Gastroesophageal sphincter (tissue), 4 donors: ENCODE measurements at regions not wholly inside any gene's neighbourhood (a gene's known extent, or its start where the extent isn't known, plus 50 kb on each side); places are given as distances from the start of the nearest gene placed in this dataset.

Source experiments
- ATAC-seq: fragments of 150-250 bp; one replicate; pipeline ENCODE4 v1.9.1; 2016; ENCODE audit warnings: mild to moderate bottlenecking, moderate library complexity
- H3K27ac ChIP-seq, 4 donors: fragments of 200-600 bp; sonication (generic) in 3 of 4; 1 replicate in 3 of 4; 2 replicates in 1 of 4; pipeline ENCODE4 v1.5.1; 2016 to 2019
- H3K27me3 ChIP-seq: fragments of 200-600 bp; sonication (generic); one replicate; pipeline ENCODE4 v1.5.1; 2019
- H3K36me3 ChIP-seq, 2 donors: fragments of 200-600 bp; sonication (generic); one replicate each; pipeline ENCODE4 v1.5.1; 2019; ENCODE audit warnings: control low read depth in 1 of 2
- H3K4me1 ChIP-seq, 3 donors: fragments of 200-600 bp; sonication (generic); 1 replicate in 2 of 3; 2 replicates in 1 of 3; pipeline ENCODE4 v1.5.1; 2016 to 2019; ENCODE audit warnings: control low read depth in 2 of 3
- H3K4me3 ChIP-seq, 2 donors: fragments of 200-600 bp; sonication (generic); one replicate each; pipeline ENCODE4 v1.5.1; 2019; ENCODE audit warnings: mild to moderate bottlenecking in 1 of 2, moderate library complexity in 1 of 2
- H3K9me3 ChIP-seq, 3 donors: fragments of 200-600 bp; sonication (generic); one replicate each; pipeline ENCODE4 v1.5.1; 2017 to 2019; ENCODE audit warnings: control low read depth in 2 of 3
- CTCF ChIP-seq, 4 experiments: fragments of 200-600 bp in 2 of 4; fragments of 450-650 bp in 2 of 4; sonication (generic) in 1 of 4; IDR thresholded peaks; one replicate each; pipeline ENCODE4 v1.5.1; 2017 to 2019; ENCODE audit warnings: antibody characterized with exemption in 4 of 4, mild to moderate bottlenecking in 2 of 4, moderate library complexity in 2 of 4
- EP300 ChIP-seq: sonication (generic); formaldehyde crosslinking; IDR thresholded peaks from one replicate; pipeline ENCODE4 v1.6.1; 2017; ENCODE audit warnings: antibody characterized with exemption, mild to moderate bottlenecking
- POLR2A ChIP-seq, 2 donors: fragments of 450-650 bp; IDR thresholded peaks; one replicate each; pipeline ENCODE4 v1.6.1; 2017; ENCODE audit warnings: antibody characterized with exemption in 2 of 2, mild to moderate bottlenecking in 2 of 2, moderate library complexity in 1 of 2
- POLR2AphosphoS5 ChIP-seq: sonication (generic); formaldehyde crosslinking; IDR thresholded peaks from one replicate; pipeline ENCODE4 v1.6.1; 2017; ENCODE audit warnings: antibody characterized with exemption
- WGBS, 2 donors: methylation state at CpG; one replicate each; pipeline ENCODE4 v1.1.5; 2018; ENCODE audit warnings: low coverage in 1 of 2; 5-methylcytosine and 5-hydroxymethylcytosine counted together

DNA sequence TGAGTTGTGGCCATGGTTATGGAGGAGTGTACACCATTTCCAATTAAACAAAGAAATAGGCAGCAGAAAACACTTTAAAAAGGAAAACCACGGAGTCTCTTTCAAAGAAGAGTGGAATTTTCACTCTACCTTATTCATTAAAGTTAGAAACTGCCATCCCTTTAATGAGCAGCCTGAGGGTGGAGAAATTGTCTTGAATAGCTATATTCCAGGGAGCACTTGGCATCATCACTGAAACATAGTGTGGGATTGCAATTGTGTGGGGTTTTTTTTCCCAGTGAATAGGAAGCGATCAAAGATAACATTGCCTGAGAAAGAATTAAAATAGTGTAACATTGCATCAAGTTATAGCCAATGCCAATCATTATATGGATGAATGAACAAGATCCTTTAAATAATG is 191.6 kb downstream of the TEX36 start:
- no peak overlapping the region for H3K27ac ChIP-seq
- 95 to 100% methylated on average over 1 to 2 of the region's 2 CpGs for WGBS, 2 donors
- no peaks in the 10 kb centered on the region for H3K36me3 ChIP-seq
- TF ChIP-seq POLR2A (IDR thresholded peaks at IDR 0.05) (no peak), CTCF (IDR thresholded peaks at IDR 0.05) (no peak), EP300 (no peak), POLR2AphosphoS5 (no peak)
- no peaks in the 10 kb centered on the region for H3K4me1 ChIP-seq
- ATAC-seq = no peak
- H3K27me3 ChIP-seq = no peaks in the 10 kb centered on the region
- H3K9me3 ChIP-seq = no peaks in the 10 kb centered on the region
- no peak overlapping the region for H3K4me3 ChIP-seq

GRCh38 chr10:125489731-125490130 is 193.2 kb downstream of the TEX36 start:
- Histone ChIP-seq H3K27ac (no peak overlapping the region), H3K27me3 (no peaks in the 10 kb centered on the region), H3K4me1 (no peaks in the 10 kb centered on the region), H3K4me3 (no peak overlapping the region), H3K9me3 (no peaks in the 10 kb centered on the region), H3K36me3 (no peaks in the 10 kb centered on the region)
- TF ChIP-seq EP300 = no peak
- TF ChIP-seq CTCF (IDR thresholded peaks at IDR 0.05) = no peak
- no peak for TF ChIP-seq POLR2A (IDR thresholded peaks at IDR 0.05)
- no peak for TF ChIP-seq POLR2AphosphoS5
- no peak for ATAC-seq
- 57 to 75% methylated on average over 4 to 6 of the region's 6 CpGs for WGBS, 2 donors

DNA sequence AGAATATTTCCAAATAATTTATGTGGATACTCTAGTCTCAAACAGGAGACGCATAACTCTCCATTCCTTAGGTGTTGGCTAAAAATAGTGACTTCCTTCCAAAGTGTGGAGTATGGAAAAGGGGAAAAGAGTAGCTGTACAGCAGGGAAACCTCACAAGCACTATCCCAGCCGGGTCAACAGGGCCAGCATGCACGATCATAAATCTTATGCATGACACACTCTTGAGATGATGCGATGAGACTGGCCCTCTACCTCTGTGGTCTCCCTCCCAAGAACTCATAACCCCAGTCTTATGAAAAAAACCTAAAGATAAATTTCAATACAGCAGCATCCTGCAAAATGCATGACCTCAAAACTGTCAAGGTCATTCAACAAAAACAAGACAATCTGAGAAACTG is 197.3 kb downstream of the TEX36 start:
- Histone ChIP-seq H3K27ac (no peak overlapping the region), H3K27me3 (no peaks in the 10 kb centered on the region), H3K4me1 (no peaks in the 10 kb centered on the region), H3K9me3 (no peaks in the 10 kb centered on the region), H3K4me3 (no peak overlapping the region), H3K36me3 (no peaks in the 10 kb centered on the region)
- WGBS, 2 donors = 68 to 77% methylated on average over 4 of the region's 4 CpGs
- no peak for ATAC-seq
- TF ChIP-seq EP300 (no peak), CTCF (IDR thresholded peaks at IDR 0.05) (no peak), POLR2A (IDR thresholded peaks at IDR 0.05) (no peak), POLR2AphosphoS5 (no peak)

DNA sequence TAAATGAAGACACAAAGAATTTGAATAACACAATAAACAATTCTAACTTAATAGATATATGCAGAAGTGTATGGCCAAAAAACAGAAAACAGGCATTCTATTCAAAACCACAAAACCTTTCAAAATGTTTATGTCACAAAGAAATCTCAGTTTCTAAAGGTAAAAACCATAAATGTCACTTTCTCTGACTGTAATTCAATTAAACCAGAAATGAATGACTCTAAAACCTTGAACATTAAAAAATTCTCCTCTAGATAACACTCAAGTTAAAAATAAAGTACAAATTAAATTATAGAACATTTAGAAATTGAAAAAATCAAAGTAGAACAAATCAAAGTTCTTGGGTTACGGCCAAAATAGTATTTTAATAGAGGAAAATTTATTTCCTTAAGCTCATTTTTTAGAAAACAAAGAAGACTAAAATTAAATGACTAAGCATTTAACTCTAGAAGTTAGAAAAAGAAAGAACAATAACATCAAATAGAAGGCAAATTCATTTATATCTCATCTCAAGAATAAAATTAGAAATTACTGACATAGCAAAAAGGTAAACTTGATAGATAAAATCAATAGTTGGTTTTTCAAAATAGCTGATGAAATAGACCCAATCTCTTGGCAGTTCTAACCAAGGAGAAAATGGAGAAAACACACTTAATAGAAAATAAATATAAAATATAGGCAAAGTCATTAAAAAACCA is 198.8 kb downstream of the TEX36 start:
- ATAC-seq = no peak
- Histone ChIP-seq H3K4me3 (no peak overlapping the region), H3K9me3 (no peaks in the 10 kb centered on the region), H3K27ac (no peak overlapping the region), H3K27me3 (peaks cover 6% of the 10 kb centered on the region), H3K4me1 (no peaks in the 10 kb centered on the region), H3K36me3 (no peaks in the 10 kb centered on the region)
- no peak for TF ChIP-seq POLR2AphosphoS5
- TF ChIP-seq POLR2A (IDR thresholded peaks at IDR 0.05) = no peak
- TF ChIP-seq CTCF (IDR thresholded peaks at IDR 0.05) = no peak
- TF ChIP-seq EP300 = no peak
- 85 to 92% methylated on average over 1 of the region's 1 CpG for WGBS, 2 donors

- Histone ChIP-seq H3K27me3 (peaks cover 8% of the 10 kb centered on the region), H3K4me1 (no peaks in the 10 kb centered on the region), H3K36me3 (no peaks in the 10 kb centered on the region), H3K27ac (no peak overlapping the region), H3K4me3 (no peak overlapping the region), H3K9me3 (no peaks in the 10 kb centered on the region)
- TF ChIP-seq POLR2AphosphoS5 (no peak), POLR2A (IDR thresholded peaks at IDR 0.05) (no peak)
- ATAC-seq = no peak
- WGBS, 2 donors = 61 to 75% methylated on average over 4 to 5 of the region's 5 CpGs
Observed at GRCh38 chr10:125482637-125483036, 200.3 kb downstream of the TEX36 start.
